ENCODE measurements at regions not wholly inside any gene's neighbourhood (a gene's known extent, or its start where the extent isn't known, plus 50 kb on each side); places are given as distances from the start of the nearest gene placed in this dataset.
"Not testable (repeated sequence)": the region's sequence is repeated elsewhere in the genome, so short reads cannot be mapped to it uniquely, and the experiment has no call there.

- H3K27ac ChIP-seq: no peak overlapping the region
- no peak overlapping the region for H3K9ac ChIP-seq
- no peak overlapping the region for H2AFZ ChIP-seq (ENCODE audit: low read depth)
- no peaks in the 10 kb centered on the region for H3K4me1 ChIP-seq (ENCODE audit: low read depth, poor library complexity, severe bottlenecking)
- H3K27me3 ChIP-seq (ENCODE audit: insufficient read depth, low read depth): no peaks in the 10 kb centered on the region
- H3K4me2 ChIP-seq: no peak overlapping the region
- H4K20me1 ChIP-seq (ENCODE audit: insufficient read depth): no peaks in the 10 kb centered on the region
- no peaks in the 10 kb centered on the region for H3K79me2 ChIP-seq (ENCODE audit: insufficient read depth, low read depth)
- no peak overlapping the region for H3K4me3 ChIP-seq (IDR thresholded peaks at IDR 0.05; ENCODE audit: insufficient read depth, low read depth, low read length)
- TF ChIP-seq, protein P1, sequence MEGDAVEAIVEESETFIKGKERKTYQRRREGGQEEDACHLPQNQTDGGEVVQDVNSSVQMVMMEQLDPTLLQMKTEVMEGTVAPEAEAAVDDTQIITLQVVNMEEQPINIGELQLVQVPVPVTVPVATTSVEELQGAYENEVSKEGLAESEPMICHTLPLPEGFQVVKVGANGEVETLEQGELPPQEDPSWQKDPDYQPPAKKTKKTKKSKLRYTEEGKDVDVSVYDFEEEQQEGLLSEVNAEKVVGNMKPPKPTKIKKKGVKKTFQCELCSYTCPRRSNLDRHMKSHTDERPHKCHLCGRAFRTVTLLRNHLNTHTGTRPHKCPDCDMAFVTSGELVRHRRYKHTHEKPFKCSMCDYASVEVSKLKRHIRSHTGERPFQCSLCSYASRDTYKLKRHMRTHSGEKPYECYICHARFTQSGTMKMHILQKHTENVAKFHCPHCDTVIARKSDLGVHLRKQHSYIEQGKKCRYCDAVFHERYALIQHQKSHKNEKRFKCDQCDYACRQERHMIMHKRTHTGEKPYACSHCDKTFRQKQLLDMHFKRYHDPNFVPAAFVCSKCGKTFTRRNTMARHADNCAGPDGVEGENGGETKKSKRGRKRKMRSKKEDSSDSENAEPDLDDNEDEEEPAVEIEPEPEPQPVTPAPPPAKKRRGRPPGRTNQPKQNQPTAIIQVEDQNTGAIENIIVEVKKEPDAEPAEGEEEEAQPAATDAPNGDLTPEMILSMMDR (conservative IDR thresholded peaks at IDR 0.05; ENCODE audit: low read depth, low read length): no peak
- no peaks in the 10 kb centered on the region for H3K36me3 ChIP-seq (ENCODE audit: insufficient read depth)
Measured at GRCh38 chr6:56877922-56878321, 77.0 kb upstream of the BEND6 start.

- Histone ChIP-seq H3K27ac (no peak overlapping the region), H3K9ac (no peak overlapping the region), H3K4me1 (ENCODE audit: low read depth, poor library complexity, severe bottlenecking) (peaks cover 3% of the 10 kb centered on the region), H3K79me2 (ENCODE audit: insufficient read depth, low read depth) (no peaks in the 10 kb centered on the region), H3K4me3 (IDR thresholded peaks at IDR 0.05; ENCODE audit: insufficient read depth, low read depth, low read length) (no peak overlapping the region), H3K4me2 (no peak overlapping the region), H4K20me1 (ENCODE audit: insufficient read depth) (no peaks in the 10 kb centered on the region), H3K36me3 (ENCODE audit: insufficient read depth) (no peaks in the 10 kb centered on the region), H2AFZ (ENCODE audit: low read depth) (no peak overlapping the region), H3K27me3 (ENCODE audit: insufficient read depth, low read depth) (no peaks in the 10 kb centered on the region)
- TF ChIP-seq, protein P1 (conservative IDR thresholded peaks at IDR 0.05; ENCODE audit: low read depth, low read length): no peak
Measured at GRCh38 chr6:56875961-56876360, 78.9 kb upstream of the BEND6 start.

DNA sequence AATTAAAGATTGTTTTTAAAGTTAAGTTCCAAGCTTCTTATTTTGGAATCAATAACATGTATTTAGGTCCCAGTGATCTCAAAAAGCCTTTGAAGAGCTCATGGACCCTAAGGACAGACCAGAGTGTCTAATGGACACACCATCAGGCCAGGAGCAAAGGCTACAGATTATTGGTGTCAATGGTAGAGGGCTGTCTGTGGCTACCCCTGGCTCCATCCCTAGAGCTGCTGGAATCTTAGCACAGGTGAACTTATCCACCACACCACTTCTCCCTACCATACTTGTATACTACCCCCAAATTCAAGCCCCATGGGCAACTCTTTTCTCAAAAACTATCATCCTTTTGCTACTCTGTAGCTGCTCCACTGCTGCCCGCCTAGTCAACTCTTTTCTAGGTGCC is 79.4 kb upstream of the BEND6 start:
- no peak overlapping the region for H3K27ac ChIP-seq

GRCh38 chr6:56874328-56874727 is 80.6 kb upstream of the BEND6 start:
- Histone ChIP-seq H3K9ac (no peak overlapping the region), H4K20me1 (ENCODE audit: insufficient read depth) (no peaks in the 10 kb centered on the region), H3K27me3 (ENCODE audit: insufficient read depth, low read depth) (no peaks in the 10 kb centered on the region), H3K36me3 (ENCODE audit: insufficient read depth) (no peaks in the 10 kb centered on the region), H3K4me2 (no peak overlapping the region), H3K27ac (no peak overlapping the region), H3K4me1 (ENCODE audit: low read depth, poor library complexity, severe bottlenecking) (peaks cover 18% of the 10 kb centered on the region), H3K79me2 (ENCODE audit: insufficient read depth, low read depth) (no peaks in the 10 kb centered on the region; the same call in 1 of the 2 replicates), H3K4me3 (IDR thresholded peaks at IDR 0.05; ENCODE audit: insufficient read depth, low read depth, low read length) (no peak overlapping the region), H2AFZ (ENCODE audit: low read depth) (no peak overlapping the region)
- TF ChIP-seq, protein P1 (conservative IDR thresholded peaks at IDR 0.05; ENCODE audit: low read depth, low read length): no peak

More for the DNA sequence above, 79.4 kb upstream of the BEND6 start:
- Histone ChIP-seq H3K27me3 (ENCODE audit: insufficient read depth, low read depth) (no peaks in the 10 kb centered on the region), H2AFZ (ENCODE audit: low read depth) (no peak overlapping the region), H3K36me3 (ENCODE audit: insufficient read depth) (no peaks in the 10 kb centered on the region), H3K9ac (no peak overlapping the region), H3K4me2 (no peak overlapping the region), H3K4me1 (ENCODE audit: low read depth, poor library complexity, severe bottlenecking) (peaks cover 7% of the 10 kb centered on the region), H3K4me3 (IDR thresholded peaks at IDR 0.05; ENCODE audit: insufficient read depth, low read depth, low read length) (no peak overlapping the region), H3K79me2 (ENCODE audit: insufficient read depth, low read depth) (no peaks in the 10 kb centered on the region), H4K20me1 (ENCODE audit: insufficient read depth) (no peaks in the 10 kb centered on the region)
- TF ChIP-seq, protein P1 (conservative IDR thresholded peaks at IDR 0.05; ENCODE audit: low read depth, low read length): no peak

DNA sequence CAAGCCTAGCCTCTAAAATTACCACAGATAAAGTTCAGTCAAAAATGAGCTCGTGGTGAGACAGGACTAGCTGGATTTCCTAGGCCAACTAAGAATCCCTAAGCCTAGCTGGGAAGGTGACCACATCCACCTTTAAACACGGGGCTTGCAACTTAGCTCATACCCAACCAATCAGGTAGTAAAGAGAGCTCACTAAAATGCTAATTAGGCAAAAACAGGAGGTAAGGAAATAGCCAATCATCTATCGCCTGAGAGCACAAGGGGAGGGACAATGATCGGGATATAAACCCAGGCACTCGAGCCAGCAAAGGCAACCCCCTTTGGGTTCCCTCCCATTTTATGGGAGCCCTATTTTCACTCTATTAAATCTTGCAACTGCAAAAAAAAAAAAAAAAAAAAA is 84.9 kb upstream of the BEND6 start:
- not testable (repeated sequence) for H3K79me2 ChIP-seq (ENCODE audit: insufficient read depth, low read depth); H3K9ac ChIP-seq; H3K4me3 ChIP-seq (IDR thresholded peaks at IDR 0.05; ENCODE audit: insufficient read depth, low read depth, low read length); H4K20me1 ChIP-seq (ENCODE audit: insufficient read depth); H3K27me3 ChIP-seq (ENCODE audit: insufficient read depth, low read depth); H3K36me3 ChIP-seq (ENCODE audit: insufficient read depth); H3K4me2 ChIP-seq; H2AFZ ChIP-seq (ENCODE audit: low read depth); H3K27ac ChIP-seq
- peaks cover 45% of the 10 kb centered on the region for H3K4me1 ChIP-seq (ENCODE audit: low read depth, poor library complexity, severe bottlenecking)

Measured in KMS-11 (cell line).